ENCODE measurements at regions not wholly inside any gene's neighbourhood (a gene's known extent, or its start where the extent isn't known, plus 50 kb on each side); places are given as distances from the start of the nearest gene placed in this dataset.

DNA sequence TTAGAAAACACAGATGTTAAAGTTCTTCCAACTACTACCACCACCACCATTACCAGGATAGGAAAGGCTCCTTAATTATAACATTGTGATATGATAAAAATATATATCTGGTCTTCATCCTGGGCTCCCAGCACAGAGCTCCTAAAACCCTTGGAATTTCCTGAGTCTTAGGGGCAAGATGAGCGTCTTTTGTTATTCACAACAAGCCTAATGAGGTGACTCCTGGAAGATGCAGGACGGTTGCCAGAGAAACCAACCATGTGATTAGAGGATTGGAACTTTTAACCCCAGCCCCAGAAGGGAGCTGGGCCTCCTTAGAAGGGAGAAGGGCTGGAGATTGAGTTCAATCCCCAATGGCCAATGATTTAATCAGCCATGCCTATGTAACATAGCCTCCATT, 148.0 kb upstream of the ADRA1B start:
- no peak for DNase-seq

DNA sequence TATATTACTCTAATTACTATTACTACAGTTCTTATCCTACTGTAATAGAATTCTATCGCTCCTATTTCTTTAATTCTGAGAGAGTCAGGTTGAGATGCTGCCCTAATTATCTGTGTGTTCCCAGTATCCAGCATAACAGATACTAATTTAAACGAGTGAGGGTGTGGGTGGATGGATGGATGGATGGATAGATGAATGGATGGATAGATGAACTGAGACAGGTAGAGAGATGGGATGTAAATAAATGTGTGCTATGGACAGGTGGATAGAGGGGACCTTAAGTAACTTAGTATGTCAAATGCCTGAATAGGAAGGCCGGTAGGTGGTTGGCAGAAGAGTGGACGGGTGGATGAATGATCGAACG, 143.6 kb upstream of the ADRA1B start:
- DNase-seq = no peak

GRCh38 chr5:159773062-159773924, 143.0 kb upstream of the ADRA1B start:
- DNase-seq = no peak

DNA sequence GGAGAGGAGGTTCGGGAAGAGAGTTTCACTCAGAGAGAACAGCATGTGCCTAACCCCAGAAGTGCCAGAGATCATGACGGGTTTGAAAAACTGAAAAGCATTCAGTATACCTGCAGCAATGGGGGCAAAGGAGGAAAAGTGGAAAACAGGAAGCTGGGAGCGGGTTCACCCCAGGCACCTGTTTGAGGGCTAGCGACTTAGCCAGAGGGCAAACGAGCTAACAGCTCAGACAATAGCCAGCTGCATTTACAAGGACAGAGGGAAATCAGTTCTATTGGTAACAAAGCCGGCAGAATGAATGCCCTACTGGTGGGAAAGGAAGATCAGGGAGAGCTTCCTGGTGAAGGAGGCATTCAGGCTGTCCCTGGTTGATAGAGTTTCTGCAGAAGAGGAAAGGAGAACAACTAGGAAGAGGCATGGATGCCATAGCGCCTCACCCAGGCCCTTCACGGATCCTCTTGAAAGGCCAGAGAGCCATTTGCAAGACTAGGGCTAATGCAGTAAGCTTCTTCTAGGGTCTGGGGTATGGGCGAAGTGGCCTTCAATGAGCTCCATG, 141.7 kb upstream of the ADRA1B start:
- no peak for DNase-seq

GRCh38 chr5:159775890-159776289, 140.4 kb upstream of the ADRA1B start:
- no peak for DNase-seq

DNA sequence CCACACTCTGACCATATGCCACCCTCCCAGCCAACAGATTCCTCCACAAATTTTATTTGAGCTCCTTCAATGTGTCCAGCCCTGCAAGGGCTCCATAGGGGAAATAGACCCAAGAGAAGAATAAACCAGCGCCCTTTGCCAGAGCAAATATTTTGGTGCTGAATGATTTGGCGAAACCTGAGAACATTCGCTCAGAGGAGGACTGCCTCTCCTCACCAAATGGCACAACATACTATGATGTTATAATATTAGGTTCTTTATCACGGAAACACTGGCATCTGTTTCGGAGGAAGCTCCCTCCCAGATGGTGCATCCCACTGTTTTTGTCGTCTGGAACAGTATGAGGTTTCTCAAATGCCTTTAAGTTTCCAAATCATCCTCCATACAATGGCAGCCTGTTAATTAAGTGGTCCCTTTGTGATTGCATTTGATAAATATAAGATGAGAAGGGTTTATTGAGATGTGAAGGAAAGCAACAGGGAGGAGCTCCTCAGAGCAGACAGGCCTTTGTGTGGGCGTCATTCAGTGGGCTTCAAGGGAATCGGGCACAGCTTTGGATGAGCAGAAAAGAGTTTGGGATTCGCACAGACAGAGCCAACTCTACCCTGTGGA, 139.1 kb upstream of the ADRA1B start:
- DNase-seq = no peak

GRCh38 chr5:159779481-159779880, 136.8 kb upstream of the ADRA1B start:
- DNase-seq = no peak

DNA sequence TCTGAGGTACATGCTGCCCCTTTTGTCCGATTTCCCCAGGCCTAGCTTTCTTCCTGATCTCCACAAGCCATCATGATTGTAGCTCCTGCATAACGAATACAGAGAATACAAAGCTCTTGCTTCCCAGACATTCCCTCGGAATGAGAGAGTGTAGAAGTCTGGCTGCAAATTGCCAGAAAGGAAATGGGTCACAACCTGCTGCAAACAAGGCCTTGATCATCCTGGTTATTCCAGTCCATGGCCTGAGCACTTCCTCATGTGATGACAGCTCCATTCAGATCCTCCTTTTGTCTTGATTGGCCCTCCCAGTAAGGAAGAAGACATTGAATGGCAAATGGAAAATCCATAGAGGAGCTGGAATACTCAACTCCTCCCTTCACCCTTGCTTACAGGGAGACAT, 136.0 kb upstream of the ADRA1B start:
- no peak for DNase-seq

- no peak for DNase-seq
Measured at GRCh38 chr5:159781626-159782157, 134.6 kb upstream of the ADRA1B start.

GRCh38 chr5:159782197-159782994, 133.9 kb upstream of the ADRA1B start:
- no peak for DNase-seq

- no peak for DNase-seq
Measured at GRCh38 chr5:159782995-159783300, 133.3 kb upstream of the ADRA1B start.

GRCh38 chr5:159783726-159784247, 132.5 kb upstream of the ADRA1B start:
- no peak for DNase-seq

DNA sequence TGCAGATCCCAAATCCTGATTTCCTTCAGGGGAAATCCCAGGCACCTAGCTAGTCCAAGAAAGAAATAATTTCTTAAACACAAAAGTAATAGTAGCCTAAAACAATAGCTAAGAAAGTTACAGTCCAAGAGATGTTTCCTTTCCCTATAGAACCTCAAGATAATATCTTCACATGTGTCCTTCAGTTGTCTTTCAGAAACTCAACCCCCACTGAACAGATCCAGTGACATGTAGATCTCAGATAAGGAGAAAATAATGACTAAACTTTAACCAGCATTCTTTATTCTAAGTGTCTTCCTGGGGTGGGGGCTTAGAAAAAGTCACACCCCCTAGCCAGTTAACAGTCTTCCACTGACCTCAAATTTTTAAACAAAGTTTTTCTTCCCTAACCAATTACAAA, 131.3 kb upstream of the ADRA1B start:
- no peak for DNase-seq

DNA sequence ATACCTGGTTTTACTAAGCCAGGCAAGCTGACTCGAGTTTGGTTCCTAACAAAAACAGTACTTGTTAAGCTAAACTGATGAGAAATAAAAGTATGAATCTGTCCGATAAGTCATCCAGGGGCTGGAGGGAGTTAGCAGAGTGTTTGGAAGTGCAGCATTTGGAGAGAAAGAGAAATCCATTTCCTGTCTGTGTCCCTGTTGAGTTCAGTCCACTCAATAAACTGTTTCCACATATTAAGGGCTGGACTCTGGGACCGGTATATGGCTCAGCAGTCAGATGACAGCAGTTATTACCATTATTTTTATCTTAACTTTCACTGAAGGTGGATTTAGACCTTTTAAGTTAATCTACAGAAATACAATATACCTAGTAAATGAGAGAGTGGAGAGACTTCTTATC, 130.6 kb upstream of the ADRA1B start:
- no peak for DNase-seq

- DNase-seq = no peak
Measured at GRCh38 chr5:159786201-159786600, 130.1 kb upstream of the ADRA1B start.

- no peak for DNase-seq
Measured at GRCh38 chr5:159786901-159787691, 129.2 kb upstream of the ADRA1B start.

DNA sequence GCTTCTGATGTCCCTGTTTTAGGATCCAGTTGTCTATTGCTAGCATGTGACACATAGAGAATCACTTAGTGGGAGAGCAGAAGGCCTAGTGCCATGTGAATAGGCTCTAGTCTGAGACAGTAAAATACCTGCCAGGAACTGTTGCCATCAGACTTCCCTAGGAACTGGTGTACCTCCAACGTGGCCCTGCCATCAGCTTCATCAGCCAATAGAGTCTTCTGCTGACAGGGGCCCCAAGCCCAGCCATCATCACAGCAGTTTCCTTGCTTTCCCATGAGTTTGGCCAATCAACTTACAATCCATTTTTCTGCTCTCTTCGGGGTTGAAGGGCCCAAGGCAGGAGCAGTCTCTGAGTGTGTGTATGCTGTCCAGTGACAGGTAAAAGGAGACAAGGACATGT, 128.4 kb upstream of the ADRA1B start:
- no peak for DNase-seq

GRCh38 chr5:159788835-159789331, 127.4 kb upstream of the ADRA1B start:
- no peak for DNase-seq

- no peak for DNase-seq
Measured at GRCh38 chr5:159792180-159792579, 124.1 kb upstream of the ADRA1B start.

GRCh38 chr5:159797261-159797970, 118.9 kb upstream of the ADRA1B start:
- no peak for DNase-seq

DNA sequence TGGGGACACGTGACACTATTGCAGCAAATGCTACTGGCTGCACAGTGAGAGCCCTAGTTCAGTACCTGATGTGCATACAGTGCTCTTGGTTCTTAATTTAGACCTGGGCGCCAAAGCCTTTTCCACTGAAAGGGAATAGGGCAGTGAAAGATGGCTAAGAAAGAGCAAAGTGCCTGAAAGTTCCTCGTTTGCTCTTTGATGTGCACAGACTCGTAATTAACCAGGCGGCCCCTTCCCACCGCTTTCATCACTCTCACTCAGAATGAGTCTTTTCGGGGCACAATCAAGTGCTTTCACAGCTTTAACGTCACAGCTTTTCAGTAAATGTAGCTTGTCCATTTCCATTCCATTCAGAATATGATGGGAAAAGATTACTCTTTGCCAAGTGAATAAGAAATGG, 116.6 kb upstream of the ADRA1B start:
- no peak for DNase-seq

All from GF-D8 (cell line).